ENCODE measurements at regions not wholly inside any gene's neighbourhood (a gene's known extent, or its start where the extent isn't known, plus 50 kb on each side); places are given as distances from the start of the nearest gene placed in this dataset.
"Not testable (repeated sequence)": the region's sequence is repeated elsewhere in the genome, so short reads cannot be mapped to it uniquely, and the experiment has no call there.

- not testable (repeated sequence) for H3K79me2 ChIP-seq (replicated peaks; ENCODE audit: insufficient read depth, low read length); H3K36me3 ChIP-seq (ENCODE audit: insufficient read depth, low read length); H3K27me3 ChIP-seq (ENCODE audit: insufficient read depth, low read depth, low read length); H2AFZ ChIP-seq (ENCODE audit: low read depth, low read length); H3K9me2 ChIP-seq (ENCODE audit: insufficient read depth, low read length); H3K27ac ChIP-seq (ENCODE audit: low read length); H3K4me3 ChIP-seq (ENCODE audit: low read length); H3K9ac ChIP-seq (ENCODE audit: low read length); H3K9me3 ChIP-seq (ENCODE audit: low read length); H3K4me2 ChIP-seq (ENCODE audit: low read length); H3F3A ChIP-seq (ENCODE audit: insufficient read depth, low read length, poor library complexity, severe bottlenecking); H4K20me1 ChIP-seq (ENCODE audit: insufficient read depth)
Measured at GRCh38 chr11:33986597-33987501, 64.7 kb upstream of the CAPRIN1 start.

GRCh38 chr11:33984682-33985389 is 66.7 kb upstream of the CAPRIN1 start:
- Histone ChIP-seq H3K36me3 (ENCODE audit: insufficient read depth, low read length) (no peaks in the 10 kb centered on the region), H3K27me3 (ENCODE audit: insufficient read depth, low read depth, low read length) (no peaks in the 10 kb centered on the region), H3K9me2 (ENCODE audit: insufficient read depth, low read length) (no peaks in the 10 kb centered on the region), H4K20me1 (ENCODE audit: insufficient read depth) (no peaks in the 10 kb centered on the region), H3K27ac (ENCODE audit: low read length) (no peak overlapping the region), H3K79me2 (replicated peaks; ENCODE audit: insufficient read depth, low read length) (no peaks in the 10 kb centered on the region), H2AFZ (ENCODE audit: low read depth, low read length) (no peak overlapping the region), H3F3A (ENCODE audit: insufficient read depth, low read length, poor library complexity, severe bottlenecking) (no peaks in the 10 kb centered on the region), H3K9ac (ENCODE audit: low read length) (no peak overlapping the region), H3K4me2 (ENCODE audit: low read length) (no peak overlapping the region), H3K4me3 (ENCODE audit: low read length) (no peak overlapping the region), H3K9me3 (ENCODE audit: low read length) (no peaks in the 10 kb centered on the region)
- no peak for TF ChIP-seq TAF1 (IDR thresholded peaks at IDR 0.05; ENCODE audit: low read depth)
- no peak for TF ChIP-seq SMC3 (conservative IDR thresholded peaks at IDR 0.05; ENCODE audit: poor library complexity)
- no peak for TF ChIP-seq EP300 (conservative IDR thresholded peaks at IDR 0.05; ENCODE audit: poor library complexity, severe bottlenecking)
- TF ChIP-seq POLR2AphosphoS5 (IDR thresholded peaks at IDR 0.05) = no peak
- TF ChIP-seq, protein P1, sequence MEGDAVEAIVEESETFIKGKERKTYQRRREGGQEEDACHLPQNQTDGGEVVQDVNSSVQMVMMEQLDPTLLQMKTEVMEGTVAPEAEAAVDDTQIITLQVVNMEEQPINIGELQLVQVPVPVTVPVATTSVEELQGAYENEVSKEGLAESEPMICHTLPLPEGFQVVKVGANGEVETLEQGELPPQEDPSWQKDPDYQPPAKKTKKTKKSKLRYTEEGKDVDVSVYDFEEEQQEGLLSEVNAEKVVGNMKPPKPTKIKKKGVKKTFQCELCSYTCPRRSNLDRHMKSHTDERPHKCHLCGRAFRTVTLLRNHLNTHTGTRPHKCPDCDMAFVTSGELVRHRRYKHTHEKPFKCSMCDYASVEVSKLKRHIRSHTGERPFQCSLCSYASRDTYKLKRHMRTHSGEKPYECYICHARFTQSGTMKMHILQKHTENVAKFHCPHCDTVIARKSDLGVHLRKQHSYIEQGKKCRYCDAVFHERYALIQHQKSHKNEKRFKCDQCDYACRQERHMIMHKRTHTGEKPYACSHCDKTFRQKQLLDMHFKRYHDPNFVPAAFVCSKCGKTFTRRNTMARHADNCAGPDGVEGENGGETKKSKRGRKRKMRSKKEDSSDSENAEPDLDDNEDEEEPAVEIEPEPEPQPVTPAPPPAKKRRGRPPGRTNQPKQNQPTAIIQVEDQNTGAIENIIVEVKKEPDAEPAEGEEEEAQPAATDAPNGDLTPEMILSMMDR (IDR thresholded peaks at IDR 0.05; ENCODE audit: poor library complexity, severe bottlenecking) = no peak
- no peak for TF ChIP-seq EZH2 (IDR thresholded peaks at IDR 0.05; ENCODE audit: borderline replicate concordance, insufficient read depth, low read length, poor library complexity, severe bottlenecking)
- TF ChIP-seq MXI1 (conservative IDR thresholded peaks at IDR 0.05; ENCODE audit: poor library complexity, severe bottlenecking) = no peak
- TF ChIP-seq RAD21 (conservative IDR thresholded peaks at IDR 0.05) = no peak
- TF ChIP-seq, protein P2, sequence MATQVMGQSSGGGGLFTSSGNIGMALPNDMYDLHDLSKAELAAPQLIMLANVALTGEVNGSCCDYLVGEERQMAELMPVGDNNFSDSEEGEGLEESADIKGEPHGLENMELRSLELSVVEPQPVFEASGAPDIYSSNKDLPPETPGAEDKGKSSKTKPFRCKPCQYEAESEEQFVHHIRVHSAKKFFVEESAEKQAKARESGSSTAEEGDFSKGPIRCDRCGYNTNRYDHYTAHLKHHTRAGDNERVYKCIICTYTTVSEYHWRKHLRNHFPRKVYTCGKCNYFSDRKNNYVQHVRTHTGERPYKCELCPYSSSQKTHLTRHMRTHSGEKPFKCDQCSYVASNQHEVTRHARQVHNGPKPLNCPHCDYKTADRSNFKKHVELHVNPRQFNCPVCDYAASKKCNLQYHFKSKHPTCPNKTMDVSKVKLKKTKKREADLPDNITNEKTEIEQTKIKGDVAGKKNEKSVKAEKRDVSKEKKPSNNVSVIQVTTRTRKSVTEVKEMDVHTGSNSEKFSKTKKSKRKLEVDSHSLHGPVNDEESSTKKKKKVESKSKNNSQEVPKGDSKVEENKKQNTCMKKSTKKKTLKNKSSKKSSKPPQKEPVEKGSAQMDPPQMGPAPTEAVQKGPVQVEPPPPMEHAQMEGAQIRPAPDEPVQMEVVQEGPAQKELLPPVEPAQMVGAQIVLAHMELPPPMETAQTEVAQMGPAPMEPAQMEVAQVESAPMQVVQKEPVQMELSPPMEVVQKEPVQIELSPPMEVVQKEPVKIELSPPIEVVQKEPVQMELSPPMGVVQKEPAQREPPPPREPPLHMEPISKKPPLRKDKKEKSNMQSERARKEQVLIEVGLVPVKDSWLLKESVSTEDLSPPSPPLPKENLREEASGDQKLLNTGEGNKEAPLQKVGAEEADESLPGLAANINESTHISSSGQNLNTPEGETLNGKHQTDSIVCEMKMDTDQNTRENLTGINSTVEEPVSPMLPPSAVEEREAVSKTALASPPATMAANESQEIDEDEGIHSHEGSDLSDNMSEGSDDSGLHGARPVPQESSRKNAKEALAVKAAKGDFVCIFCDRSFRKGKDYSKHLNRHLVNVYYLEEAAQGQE (IDR thresholded peaks at IDR 0.05; ENCODE audit: borderline replicate concordance) = no peak
